ENCODE measurements at regions not wholly inside any gene's neighbourhood (a gene's known extent, or its start where the extent isn't known, plus 50 kb on each side); places are given as distances from the start of the nearest gene placed in this dataset.
"Not testable (repeated sequence)": the region's sequence is repeated elsewhere in the genome, so short reads cannot be mapped to it uniquely, and the experiment has no call there.

DNA sequence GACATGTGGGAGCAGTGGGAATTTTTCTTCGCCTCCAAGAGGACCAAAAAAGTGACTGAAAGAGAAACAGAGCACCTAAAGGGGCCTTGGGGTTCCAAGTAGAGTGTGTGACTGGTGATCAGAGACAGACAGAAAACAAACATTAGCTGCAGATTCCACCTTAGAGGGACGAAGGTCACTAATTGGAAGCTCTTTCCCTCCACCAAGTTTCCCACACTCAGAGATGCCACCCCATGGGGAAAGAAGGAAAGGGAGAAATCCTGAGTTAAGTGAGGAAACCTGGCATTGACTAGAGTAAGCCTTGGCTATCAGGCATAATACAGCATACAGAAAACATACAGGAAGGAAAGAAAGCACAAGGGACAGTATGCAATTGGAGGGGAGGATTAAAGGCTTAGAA, 90.9 kb downstream of the HNRNPD start:
- Histone ChIP-seq H3K79me2 (replicated peaks; ENCODE audit: insufficient read depth, low read length) (no peaks in the 10 kb centered on the region), H3K9me2 (ENCODE audit: insufficient read depth, low read length) (no peaks in the 10 kb centered on the region), H3K9me3 (ENCODE audit: low read length) (no peaks in the 10 kb centered on the region), H3F3A (ENCODE audit: insufficient read depth, low read length, poor library complexity, severe bottlenecking) (no peaks in the 10 kb centered on the region), H3K27ac (ENCODE audit: low read length) (no peak overlapping the region), H3K4me2 (ENCODE audit: low read length) (no peak overlapping the region), H3K4me3 (ENCODE audit: low read length) (no peak overlapping the region), H4K20me1 (ENCODE audit: insufficient read depth) (no peaks in the 10 kb centered on the region), H2AFZ (ENCODE audit: low read depth, low read length) (no peak overlapping the region), H3K9ac (ENCODE audit: low read length) (no peak overlapping the region), H3K27me3 (ENCODE audit: insufficient read depth, low read depth, low read length) (no peaks in the 10 kb centered on the region), H3K36me3 (ENCODE audit: insufficient read depth, low read length) (no peaks in the 10 kb centered on the region)
- TF ChIP-seq EP300 (conservative IDR thresholded peaks at IDR 0.05; ENCODE audit: poor library complexity, severe bottlenecking) (no peak), EZH2 (IDR thresholded peaks at IDR 0.05; ENCODE audit: borderline replicate concordance, insufficient read depth, low read length, poor library complexity, severe bottlenecking) (no peak), TAF1 (IDR thresholded peaks at IDR 0.05; ENCODE audit: low read depth) (no peak), POLR2AphosphoS5 (IDR thresholded peaks at IDR 0.05) (no peak), SMC3 (conservative IDR thresholded peaks at IDR 0.05; ENCODE audit: poor library complexity) (no peak), RAD21 (conservative IDR thresholded peaks at IDR 0.05) (no peak), MXI1 (conservative IDR thresholded peaks at IDR 0.05; ENCODE audit: poor library complexity, severe bottlenecking) (no peak)
- TF ChIP-seq, protein P1, sequence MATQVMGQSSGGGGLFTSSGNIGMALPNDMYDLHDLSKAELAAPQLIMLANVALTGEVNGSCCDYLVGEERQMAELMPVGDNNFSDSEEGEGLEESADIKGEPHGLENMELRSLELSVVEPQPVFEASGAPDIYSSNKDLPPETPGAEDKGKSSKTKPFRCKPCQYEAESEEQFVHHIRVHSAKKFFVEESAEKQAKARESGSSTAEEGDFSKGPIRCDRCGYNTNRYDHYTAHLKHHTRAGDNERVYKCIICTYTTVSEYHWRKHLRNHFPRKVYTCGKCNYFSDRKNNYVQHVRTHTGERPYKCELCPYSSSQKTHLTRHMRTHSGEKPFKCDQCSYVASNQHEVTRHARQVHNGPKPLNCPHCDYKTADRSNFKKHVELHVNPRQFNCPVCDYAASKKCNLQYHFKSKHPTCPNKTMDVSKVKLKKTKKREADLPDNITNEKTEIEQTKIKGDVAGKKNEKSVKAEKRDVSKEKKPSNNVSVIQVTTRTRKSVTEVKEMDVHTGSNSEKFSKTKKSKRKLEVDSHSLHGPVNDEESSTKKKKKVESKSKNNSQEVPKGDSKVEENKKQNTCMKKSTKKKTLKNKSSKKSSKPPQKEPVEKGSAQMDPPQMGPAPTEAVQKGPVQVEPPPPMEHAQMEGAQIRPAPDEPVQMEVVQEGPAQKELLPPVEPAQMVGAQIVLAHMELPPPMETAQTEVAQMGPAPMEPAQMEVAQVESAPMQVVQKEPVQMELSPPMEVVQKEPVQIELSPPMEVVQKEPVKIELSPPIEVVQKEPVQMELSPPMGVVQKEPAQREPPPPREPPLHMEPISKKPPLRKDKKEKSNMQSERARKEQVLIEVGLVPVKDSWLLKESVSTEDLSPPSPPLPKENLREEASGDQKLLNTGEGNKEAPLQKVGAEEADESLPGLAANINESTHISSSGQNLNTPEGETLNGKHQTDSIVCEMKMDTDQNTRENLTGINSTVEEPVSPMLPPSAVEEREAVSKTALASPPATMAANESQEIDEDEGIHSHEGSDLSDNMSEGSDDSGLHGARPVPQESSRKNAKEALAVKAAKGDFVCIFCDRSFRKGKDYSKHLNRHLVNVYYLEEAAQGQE (IDR thresholded peaks at IDR 0.05; ENCODE audit: borderline replicate concordance), result no peak
- TF ChIP-seq, protein P2, sequence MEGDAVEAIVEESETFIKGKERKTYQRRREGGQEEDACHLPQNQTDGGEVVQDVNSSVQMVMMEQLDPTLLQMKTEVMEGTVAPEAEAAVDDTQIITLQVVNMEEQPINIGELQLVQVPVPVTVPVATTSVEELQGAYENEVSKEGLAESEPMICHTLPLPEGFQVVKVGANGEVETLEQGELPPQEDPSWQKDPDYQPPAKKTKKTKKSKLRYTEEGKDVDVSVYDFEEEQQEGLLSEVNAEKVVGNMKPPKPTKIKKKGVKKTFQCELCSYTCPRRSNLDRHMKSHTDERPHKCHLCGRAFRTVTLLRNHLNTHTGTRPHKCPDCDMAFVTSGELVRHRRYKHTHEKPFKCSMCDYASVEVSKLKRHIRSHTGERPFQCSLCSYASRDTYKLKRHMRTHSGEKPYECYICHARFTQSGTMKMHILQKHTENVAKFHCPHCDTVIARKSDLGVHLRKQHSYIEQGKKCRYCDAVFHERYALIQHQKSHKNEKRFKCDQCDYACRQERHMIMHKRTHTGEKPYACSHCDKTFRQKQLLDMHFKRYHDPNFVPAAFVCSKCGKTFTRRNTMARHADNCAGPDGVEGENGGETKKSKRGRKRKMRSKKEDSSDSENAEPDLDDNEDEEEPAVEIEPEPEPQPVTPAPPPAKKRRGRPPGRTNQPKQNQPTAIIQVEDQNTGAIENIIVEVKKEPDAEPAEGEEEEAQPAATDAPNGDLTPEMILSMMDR (IDR thresholded peaks at IDR 0.05; ENCODE audit: poor library complexity, severe bottlenecking), result no peak

DNA sequence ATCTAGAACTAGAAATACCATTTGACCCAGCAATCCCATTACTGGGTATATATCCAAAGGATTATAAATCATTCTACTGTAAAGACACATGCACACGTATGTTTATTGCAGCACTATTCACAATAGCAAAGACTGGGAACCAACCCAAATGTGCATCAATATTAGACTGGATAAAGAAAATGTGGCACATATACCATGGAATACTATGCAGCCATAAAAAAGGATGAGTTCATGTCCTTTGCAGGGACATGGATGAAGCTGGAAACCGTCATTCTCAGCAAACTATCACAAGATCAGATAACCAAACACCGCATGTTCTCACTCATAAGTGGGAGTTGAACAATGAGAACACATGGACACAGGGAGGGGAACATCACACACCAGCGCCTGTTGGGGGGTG, 94.2 kb downstream of the HNRNPD start:
- not testable (repeated sequence) for H3K4me2 ChIP-seq (ENCODE audit: low read length); H3F3A ChIP-seq (ENCODE audit: insufficient read depth, low read length, poor library complexity, severe bottlenecking); H4K20me1 ChIP-seq (ENCODE audit: insufficient read depth); H3K79me2 ChIP-seq (replicated peaks; ENCODE audit: insufficient read depth, low read length); H3K27me3 ChIP-seq (ENCODE audit: insufficient read depth, low read depth, low read length); H3K4me3 ChIP-seq (ENCODE audit: low read length); H3K36me3 ChIP-seq (ENCODE audit: insufficient read depth, low read length); H2AFZ ChIP-seq (ENCODE audit: low read depth, low read length); H3K9me2 ChIP-seq (ENCODE audit: insufficient read depth, low read length); H3K9ac ChIP-seq (ENCODE audit: low read length); H3K9me3 ChIP-seq (ENCODE audit: low read length); H3K27ac ChIP-seq (ENCODE audit: low read length)

DNA sequence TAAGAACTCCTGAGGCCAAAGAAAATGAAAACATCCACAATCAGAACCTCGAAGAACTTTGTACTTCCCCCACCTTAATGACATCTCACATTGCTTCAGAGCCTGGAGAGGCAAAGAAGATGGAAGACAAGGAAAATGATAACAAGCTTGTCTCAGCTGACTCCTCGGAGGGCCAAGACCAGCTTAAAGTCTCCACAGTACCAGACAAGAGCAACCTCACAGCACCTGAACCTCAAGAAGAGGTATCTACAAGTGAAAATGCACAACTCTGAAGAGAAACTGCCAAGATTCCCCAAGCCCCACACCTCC, 97.5 kb downstream of the HNRNPD start:
- Histone ChIP-seq H3K4me2 (ENCODE audit: low read length) (no peak overlapping the region), H4K20me1 (ENCODE audit: insufficient read depth) (no peaks in the 10 kb centered on the region), H3K36me3 (ENCODE audit: insufficient read depth, low read length) (no peaks in the 10 kb centered on the region), H3K27me3 (ENCODE audit: insufficient read depth, low read depth, low read length) (no peaks in the 10 kb centered on the region), H3K9me3 (ENCODE audit: low read length) (no peaks in the 10 kb centered on the region), H2AFZ (ENCODE audit: low read depth, low read length) (no peak overlapping the region), H3K9ac (ENCODE audit: low read length) (no peak overlapping the region), H3K4me3 (ENCODE audit: low read length) (no peak overlapping the region), H3K27ac (ENCODE audit: low read length) (no peak overlapping the region), H3K9me2 (ENCODE audit: insufficient read depth, low read length) (no peaks in the 10 kb centered on the region), H3K79me2 (replicated peaks; ENCODE audit: insufficient read depth, low read length) (no peaks in the 10 kb centered on the region), H3F3A (ENCODE audit: insufficient read depth, low read length, poor library complexity, severe bottlenecking) (no peaks in the 10 kb centered on the region)
- TF ChIP-seq, protein P2 (IDR thresholded peaks at IDR 0.05; ENCODE audit: poor library complexity, severe bottlenecking), result no peak
- TF ChIP-seq EZH2 (IDR thresholded peaks at IDR 0.05; ENCODE audit: borderline replicate concordance, insufficient read depth, low read length, poor library complexity, severe bottlenecking) (no peak), SMC3 (conservative IDR thresholded peaks at IDR 0.05; ENCODE audit: poor library complexity) (no peak), MXI1 (conservative IDR thresholded peaks at IDR 0.05; ENCODE audit: poor library complexity, severe bottlenecking) (no peak), POLR2AphosphoS5 (IDR thresholded peaks at IDR 0.05) (no peak), EP300 (conservative IDR thresholded peaks at IDR 0.05; ENCODE audit: poor library complexity, severe bottlenecking) (no peak), TAF1 (IDR thresholded peaks at IDR 0.05; ENCODE audit: low read depth) (no peak), RAD21 (conservative IDR thresholded peaks at IDR 0.05) (no peak)
- TF ChIP-seq, protein P1 (IDR thresholded peaks at IDR 0.05; ENCODE audit: borderline replicate concordance), result no peak
